NOMO-1 treated with dmso at 0.1 percent for 144 hours (cell line): ENCODE measurements at regions not wholly inside any gene's neighbourhood (a gene's known extent, or its start where the extent isn't known, plus 50 kb on each side); places are given as distances from the start of the nearest gene placed in this dataset.

ENCODE experiments used
- DNase-seq: peaks from one replicate; lab custom pipeline; 2025; ENCODE audit not compliant: unreplicated experiment; lab: John Stamatoyannopoulos, UW

- DNase-seq = no peak
These were observed 166.2 kb downstream of the PTPN20 start for GRCh38 chr10:47077386-47077785.

GRCh38 chr10:47077941-47078340 is 166.7 kb downstream of the PTPN20 start:
- no peak for DNase-seq

- no peak for DNase-seq
These were observed 167.4 kb downstream of the PTPN20 start for GRCh38 chr10:47078393-47079203.

- no peak for DNase-seq
These were observed 168.0 kb downstream of the PTPN20 start for GRCh38 chr10:47079204-47079580.

GRCh38 chr10:47081264-47081663 is 170.0 kb downstream of the PTPN20 start:
- no peak for DNase-seq

- DNase-seq = no peak
These were observed 171.0 kb downstream of the PTPN20 start for GRCh38 chr10:47082055-47082784.

- DNase-seq = no peak
These were observed 176.4 kb downstream of the PTPN20 start for GRCh38 chr10:47087667-47088066.

GRCh38 chr10:47088656-47089354 is 177.6 kb downstream of the PTPN20 start:
- DNase-seq = no peak

GRCh38 chr10:47090042-47090441 is 178.8 kb downstream of the PTPN20 start:
- DNase-seq = no peak

- no peak for DNase-seq
These were observed 179.7 kb downstream of the PTPN20 start for GRCh38 chr10:47090903-47091302.

- DNase-seq = no peak
These were observed 180.2 kb downstream of the PTPN20 start for GRCh38 chr10:47091421-47091820.

GRCh38 chr10:47092376-47092775 is 181.1 kb downstream of the PTPN20 start:
- DNase-seq = no peak

GRCh38 chr10:47092831-47093230 is 181.6 kb downstream of the PTPN20 start:
- no peak for DNase-seq

- no peak for DNase-seq
These were observed 182.9 kb downstream of the PTPN20 start for GRCh38 chr10:47094126-47094525.

GRCh38 chr10:47094636-47095035 is 183.4 kb downstream of the PTPN20 start:
- no peak for DNase-seq

- DNase-seq = no peak
These were observed 184.0 kb downstream of the PTPN20 start for GRCh38 chr10:47095211-47095610.

- no peak for DNase-seq
These were observed 184.8 kb downstream of the PTPN20 start for GRCh38 chr10:47095848-47096612.

GRCh38 chr10:47098238-47098637 is 187.0 kb downstream of the PTPN20 start:
- no peak for DNase-seq

- DNase-seq = no peak
These were observed 187.7 kb downstream of the PTPN20 start for GRCh38 chr10:47098964-47099363.

GRCh38 chr10:47099474-47099873 is 188.2 kb downstream of the PTPN20 start:
- no peak for DNase-seq

GRCh38 chr10:47101196-47101595 is 190.0 kb downstream of the PTPN20 start:
- no peak for DNase-seq
